DMS 273 (cell line): ENCODE measurements at regions not wholly inside any gene's neighbourhood (a gene's known extent, or its start where the extent isn't known, plus 50 kb on each side); places are given as distances from the start of the nearest gene placed in this dataset.

Source experiments
- DNase-seq: peaks from one replicate; lab custom pipeline; 2025; ENCODE audit not compliant: unreplicated experiment; lab: John Stamatoyannopoulos, UW

- peak; percentile 77 for DNase-seq
Observed at GRCh38 chr5:34582371-34582770, 73.8 kb upstream of the RAI14 start.

GRCh38 chr5:34583167-34583566, 73.0 kb upstream of the RAI14 start:
- DNase-seq: no peak

GRCh38 chr5:34584165-34584564, 72.0 kb upstream of the RAI14 start:
- peak; percentile 64 for DNase-seq

- DNase-seq: no peak
Observed at GRCh38 chr5:34585601-34586104, 70.5 kb upstream of the RAI14 start.

GRCh38 chr5:34586117-34586885, 69.8 kb upstream of the RAI14 start:
- DNase-seq: no peak

GRCh38 chr5:34587355-34588241, 68.5 kb upstream of the RAI14 start:
- no peak for DNase-seq

- no peak for DNase-seq
Observed at GRCh38 chr5:34589832-34590231, 66.3 kb upstream of the RAI14 start.

GRCh38 chr5:34591723-34592122, 64.4 kb upstream of the RAI14 start:
- DNase-seq: peak; percentile 74

- DNase-seq: peak; percentile 24
Observed at GRCh38 chr5:34597034-34598027, 58.8 kb upstream of the RAI14 start.

GRCh38 chr5:34598177-34598794, 57.8 kb upstream of the RAI14 start:
- DNase-seq: peak; percentile 26

- no peak for DNase-seq
Observed at GRCh38 chr5:34599471-34600117, 56.5 kb upstream of the RAI14 start.

- DNase-seq: no peak
Observed at GRCh38 chr5:34600118-34600493, 56.0 kb upstream of the RAI14 start.

GRCh38 chr5:34603378-34603777, 52.8 kb upstream of the RAI14 start:
- DNase-seq: no peak

- no peak for DNase-seq
Observed at GRCh38 chr5:34604119-34604675, 51.9 kb upstream of the RAI14 start.

GRCh38 chr5:34606101-34606500, 50.0 kb upstream of the RAI14 start:
- DNase-seq: no peak
